GM19035 (cell line): ENCODE measurements at regions not wholly inside any gene's neighbourhood (a gene's known extent, or its start where the extent isn't known, plus 50 kb on each side); places are given as distances from the start of the nearest gene placed in this dataset.
"Not testable (repeated sequence)": the region's sequence is repeated elsewhere in the genome, so short reads cannot be mapped to it uniquely, and the experiment has no call there.

Experiments
- ATAC-seq: cut with Tn5 transposase; IDR thresholded peaks from one replicate; pipeline ENCODE4 v1.9.1; 2021; ENCODE audit not compliant: unreplicated experiment

DNA sequence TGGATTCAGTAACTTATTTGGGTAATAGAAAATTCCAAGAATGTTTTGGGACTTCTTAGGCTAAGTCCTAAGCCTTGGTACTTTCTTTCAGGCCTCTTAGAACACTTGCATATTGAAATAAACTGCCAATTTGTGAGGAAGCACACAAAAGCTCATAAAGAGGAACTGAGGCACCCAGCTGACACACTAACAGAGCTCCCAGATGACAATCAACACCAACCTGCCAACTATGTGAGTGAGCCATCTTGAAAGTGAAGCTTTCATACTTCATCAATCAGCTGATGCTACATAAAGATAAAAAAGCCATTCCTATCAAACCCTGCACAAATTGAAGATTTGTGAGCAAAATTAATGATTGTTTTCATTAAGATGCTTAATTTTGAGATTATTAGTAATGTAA is 832.5 kb upstream of the EPHA7 start:
- ATAC-seq = no peak

DNA sequence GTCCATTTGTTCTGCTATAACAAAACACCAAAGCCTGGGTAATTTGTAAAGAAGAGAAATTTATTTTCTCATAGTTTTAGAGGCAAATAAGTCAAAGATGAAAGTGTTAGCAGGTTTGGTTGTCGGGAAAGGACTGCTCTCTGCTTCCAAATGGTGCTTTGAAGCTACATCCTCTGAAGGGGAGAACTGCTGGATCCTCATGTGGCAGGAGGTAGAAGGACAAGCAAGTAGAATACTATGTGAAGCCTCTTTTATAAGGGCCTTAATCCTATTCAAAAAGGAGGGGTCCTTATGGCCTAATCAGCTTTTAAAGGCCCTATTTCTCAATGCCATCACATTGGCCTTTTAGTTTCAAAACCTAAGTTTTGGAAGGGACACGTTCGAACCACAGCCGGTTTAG is 826.0 kb upstream of the EPHA7 start:
- ATAC-seq = no peak

DNA sequence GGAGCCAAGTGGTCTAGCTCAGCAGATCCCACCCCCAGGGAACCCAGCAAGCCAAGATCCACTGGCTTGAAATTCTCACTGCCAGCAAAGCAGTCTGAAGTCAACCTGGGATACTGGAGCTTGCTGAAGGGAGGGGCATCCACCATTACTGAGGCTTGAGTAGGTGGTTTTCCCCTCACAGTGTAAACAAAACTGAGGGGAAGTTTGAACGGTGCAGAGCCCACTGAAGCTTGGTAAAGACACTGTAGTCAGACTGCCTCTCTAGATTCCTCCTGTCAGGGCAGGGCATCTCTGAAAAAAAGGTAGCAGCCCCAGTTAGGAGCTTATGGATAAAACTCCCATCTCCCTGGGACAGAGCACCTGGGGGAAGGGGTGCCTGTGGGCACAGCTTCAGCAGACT is 819.5 kb upstream of the EPHA7 start:
- no peak for ATAC-seq

DNA sequence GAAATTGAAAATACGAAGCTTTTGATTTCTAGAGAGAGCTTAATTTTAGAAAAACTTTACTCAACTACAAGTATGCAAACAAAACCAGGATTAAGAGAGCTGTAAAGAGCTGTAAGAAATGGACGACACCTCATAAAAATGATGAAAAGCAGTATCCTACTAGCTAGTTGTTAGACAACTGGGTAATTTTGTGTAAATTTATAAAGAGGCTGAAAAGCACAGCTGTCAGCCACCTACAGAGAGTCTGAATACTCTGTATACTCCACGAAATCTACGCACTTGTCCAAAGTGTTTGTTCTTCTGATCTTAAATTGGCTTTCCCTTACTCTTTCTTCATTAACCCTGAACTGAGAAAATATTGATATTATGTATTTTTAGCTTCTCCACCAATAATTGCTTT is 808.4 kb upstream of the EPHA7 start:
- no peak for ATAC-seq

DNA sequence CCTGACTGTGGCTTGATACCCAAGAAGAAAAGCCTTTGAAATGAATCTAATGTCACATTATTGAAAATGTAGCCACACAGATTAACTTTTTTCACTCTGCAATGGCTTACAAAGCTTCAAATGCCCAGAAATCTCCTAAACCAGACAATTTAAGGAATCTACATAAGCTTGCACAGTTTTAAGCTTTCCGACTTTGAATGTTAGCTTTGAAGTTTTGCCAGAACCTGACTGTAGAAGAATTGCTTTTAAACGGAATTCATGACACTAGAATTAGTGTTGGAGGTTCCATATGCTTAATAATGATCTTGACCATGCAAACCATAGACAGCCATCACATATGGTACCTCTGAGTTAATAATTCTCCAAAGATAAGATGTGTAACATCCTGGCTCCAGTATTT is 798.5 kb upstream of the EPHA7 start:
- no peak for ATAC-seq

DNA sequence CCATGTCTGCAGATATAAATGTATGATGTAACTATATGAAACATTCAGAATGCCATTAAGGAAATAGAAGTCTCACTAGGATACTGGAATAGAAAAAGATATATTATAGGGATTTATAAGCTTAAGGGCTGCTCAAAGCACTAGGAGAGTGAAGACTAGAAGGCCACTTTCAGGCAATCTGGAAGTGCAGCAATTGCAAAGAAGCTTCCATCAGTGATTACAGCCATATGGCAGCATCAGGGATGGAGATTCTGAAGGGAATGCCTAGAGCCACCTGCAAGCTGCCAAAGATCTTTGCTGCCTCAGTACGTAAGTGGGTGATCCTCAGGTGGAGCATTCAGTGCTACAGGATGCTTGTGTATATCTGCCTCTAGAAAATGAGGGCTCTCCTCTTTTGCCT is 796.2 kb upstream of the EPHA7 start:
- ATAC-seq = no peak

DNA sequence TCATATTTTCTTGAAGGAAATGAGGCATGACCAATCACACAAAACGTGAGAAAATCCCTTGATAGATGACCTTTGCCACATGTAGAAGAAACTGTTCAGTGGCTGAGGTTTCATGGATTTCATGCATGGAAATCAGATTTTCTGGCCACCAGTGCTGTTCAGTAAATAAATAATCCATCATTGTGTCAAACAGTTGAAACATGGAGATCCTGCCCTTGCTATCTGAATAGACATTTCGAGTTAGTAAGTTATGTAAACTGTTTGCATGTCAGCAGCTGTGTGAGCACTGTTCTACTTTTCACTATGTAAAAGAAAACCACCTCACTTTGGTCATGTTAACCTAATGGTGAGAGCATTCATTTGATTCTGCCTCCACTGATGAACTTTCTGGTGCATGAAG is 793.9 kb upstream of the EPHA7 start:
- ATAC-seq = no peak

DNA sequence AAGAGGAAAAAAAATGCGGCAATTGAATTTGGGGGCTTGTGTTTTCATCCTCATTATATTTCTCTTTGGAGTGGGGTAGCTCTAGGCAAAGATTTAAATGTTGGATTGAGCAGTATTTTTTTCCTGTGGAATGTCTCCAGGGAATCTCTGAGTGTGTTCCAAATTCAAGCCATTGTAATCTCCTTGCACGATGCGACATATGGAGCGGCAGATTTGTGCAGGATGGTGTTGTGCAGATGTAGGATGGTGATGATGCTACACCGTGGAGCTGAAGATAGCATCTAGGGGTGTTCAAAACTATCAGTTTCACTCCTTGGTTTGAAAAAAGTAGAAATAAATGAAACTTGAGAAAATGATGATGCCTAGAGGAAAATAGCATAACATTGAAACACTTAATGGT is 777.5 kb upstream of the EPHA7 start:
- ATAC-seq = no peak

DNA sequence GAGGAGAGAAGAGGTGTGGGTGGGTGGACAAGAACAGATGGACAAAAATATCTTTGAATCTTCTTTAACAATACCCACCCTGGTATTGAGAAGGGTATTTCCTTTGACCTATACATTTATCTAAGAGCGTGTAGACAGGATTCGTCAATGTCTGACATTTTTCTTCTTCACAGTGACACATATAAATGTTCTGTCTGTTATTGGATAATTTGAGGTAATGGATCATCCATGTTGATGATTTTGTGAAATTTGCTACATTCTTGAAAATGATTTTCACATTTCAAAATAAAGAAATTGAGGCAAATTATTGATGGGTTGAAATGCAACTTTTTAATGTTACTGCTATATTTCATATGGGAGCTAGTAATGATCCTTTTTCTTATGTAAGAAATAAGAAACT is 770.7 kb upstream of the EPHA7 start:
- no peak for ATAC-seq

DNA sequence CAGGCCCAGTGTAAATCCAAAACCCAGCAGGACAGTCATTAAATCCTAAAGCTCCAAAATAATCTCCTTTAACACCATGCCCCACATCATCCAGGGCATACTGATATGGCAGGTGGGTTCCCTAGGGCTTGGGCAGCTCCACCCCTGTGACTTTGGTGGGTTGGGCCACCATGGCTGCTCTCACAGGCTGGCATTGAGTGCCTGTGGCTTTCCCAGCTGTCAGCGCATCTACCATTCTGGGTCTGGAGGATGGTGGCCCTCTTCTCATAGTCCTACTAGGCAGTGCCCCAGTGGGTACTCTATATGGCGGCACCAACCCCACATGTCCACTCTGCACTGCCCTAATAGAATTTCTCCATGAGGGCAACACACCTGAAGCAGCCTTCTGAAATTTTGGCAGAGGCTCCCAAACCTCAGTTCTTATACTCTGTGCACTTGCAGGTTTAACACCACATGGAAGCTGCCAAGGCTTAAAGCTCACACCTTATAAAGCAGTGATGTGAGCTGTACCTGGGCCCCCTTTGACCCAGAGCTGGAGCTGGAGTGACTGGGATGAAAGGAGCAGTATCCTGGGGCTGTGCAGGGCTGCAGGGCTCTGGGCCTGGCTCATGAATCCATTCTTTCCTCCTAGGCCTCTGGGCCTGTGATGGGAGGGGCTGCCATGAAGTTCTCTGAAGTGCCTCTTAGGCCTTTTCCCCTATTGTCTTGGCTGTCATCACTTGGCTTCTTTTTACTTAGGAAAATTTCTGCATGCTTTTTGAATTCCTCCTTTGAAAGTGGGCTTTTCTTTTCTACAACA is 765.5 kb upstream of the EPHA7 start:
- no peak for ATAC-seq

DNA sequence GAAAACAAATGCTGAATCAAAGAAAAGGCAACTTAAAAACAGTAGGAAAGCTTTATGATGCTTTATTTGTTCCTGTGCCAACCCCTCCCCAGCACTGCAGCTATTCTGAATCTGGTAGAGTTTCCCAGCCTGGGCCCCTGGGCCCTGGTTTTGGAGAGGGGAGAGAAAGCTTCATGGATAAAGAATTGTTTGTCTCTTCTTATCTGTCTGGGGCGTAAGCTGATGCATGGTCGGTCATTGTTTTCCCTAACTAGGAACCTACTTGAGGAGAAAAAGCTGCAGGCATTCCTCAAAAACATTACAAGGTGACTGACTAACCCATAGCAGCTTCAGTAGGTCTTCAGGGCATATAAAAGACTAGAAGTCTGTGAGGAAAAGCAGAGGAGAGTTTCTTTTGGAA is 758.1 kb upstream of the EPHA7 start:
- ATAC-seq = no peak

DNA sequence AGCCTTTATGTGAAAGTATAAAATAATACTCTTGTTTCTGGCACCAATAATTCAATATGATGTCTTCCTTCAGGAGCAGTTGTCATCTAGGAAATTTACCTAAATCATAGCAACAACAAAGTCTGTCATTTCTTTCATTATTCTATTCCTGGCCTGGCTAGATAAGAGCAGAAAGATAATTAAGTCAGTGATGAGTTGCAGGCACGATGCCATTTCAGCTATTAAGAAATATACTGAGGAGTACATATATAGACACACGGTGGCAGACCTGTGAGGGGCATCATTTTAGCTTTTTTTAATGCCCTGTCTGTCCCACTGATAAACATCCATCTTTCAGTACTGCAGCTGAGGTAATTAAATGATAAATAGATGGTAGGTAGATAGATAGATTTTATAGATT is 756.1 kb upstream of the EPHA7 start:
- no peak for ATAC-seq

DNA sequence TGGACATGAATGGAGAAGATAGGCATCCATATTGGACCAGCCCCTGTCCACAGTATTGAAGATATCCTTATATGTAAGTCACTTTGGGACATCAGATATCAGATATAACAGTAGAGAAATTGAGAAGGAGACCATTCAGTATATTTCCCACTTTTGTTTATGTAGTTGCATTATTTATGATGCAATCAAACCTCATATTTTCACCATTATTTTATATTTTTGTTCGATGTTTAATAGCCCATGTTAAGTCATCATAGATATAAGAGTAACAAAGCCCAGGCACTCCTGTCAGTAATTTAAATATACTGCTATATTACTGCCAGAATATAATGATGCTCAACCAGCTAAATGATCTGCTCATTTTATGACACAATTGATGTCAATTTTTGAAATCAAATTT is 744.5 kb upstream of the EPHA7 start:
- no peak for ATAC-seq

DNA sequence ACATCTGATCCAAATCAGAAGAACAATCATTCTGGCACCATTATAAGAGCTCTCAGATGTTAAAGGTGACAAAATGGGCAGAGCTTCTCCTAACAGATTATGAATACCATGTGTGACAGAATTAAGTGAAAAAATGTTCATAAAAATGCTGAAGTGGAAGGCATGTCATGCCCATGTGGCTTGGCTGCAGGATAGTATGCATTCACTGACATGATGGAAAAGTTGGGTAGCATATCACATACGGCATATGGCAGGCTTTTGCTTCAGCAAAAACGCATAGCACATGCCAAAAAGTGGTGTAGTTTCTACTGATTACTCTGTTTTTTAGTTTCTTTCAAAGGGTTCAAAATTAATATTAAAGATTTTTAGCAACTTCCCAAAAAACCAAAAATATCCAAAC is 731.5 kb upstream of the EPHA7 start:
- no peak for ATAC-seq

DNA sequence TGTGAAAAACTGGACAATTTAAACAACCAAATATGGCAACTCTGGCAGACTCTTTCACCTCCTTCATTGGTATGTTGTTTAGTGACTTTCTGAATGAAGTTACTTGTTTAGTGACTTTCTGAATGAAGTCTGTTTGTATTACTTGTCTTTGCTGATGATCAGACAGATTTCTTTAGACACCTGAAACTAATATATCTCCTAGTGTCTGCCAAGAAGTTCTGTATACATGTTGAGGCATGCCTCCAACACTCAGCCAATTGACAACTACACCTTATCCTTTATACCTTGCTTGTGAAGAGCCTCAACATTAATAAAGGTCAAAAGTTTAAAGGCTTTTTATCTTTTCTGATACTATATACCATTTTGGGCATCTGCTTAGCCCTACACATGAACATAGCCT is 725.4 kb upstream of the EPHA7 start:
- no peak for ATAC-seq

DNA sequence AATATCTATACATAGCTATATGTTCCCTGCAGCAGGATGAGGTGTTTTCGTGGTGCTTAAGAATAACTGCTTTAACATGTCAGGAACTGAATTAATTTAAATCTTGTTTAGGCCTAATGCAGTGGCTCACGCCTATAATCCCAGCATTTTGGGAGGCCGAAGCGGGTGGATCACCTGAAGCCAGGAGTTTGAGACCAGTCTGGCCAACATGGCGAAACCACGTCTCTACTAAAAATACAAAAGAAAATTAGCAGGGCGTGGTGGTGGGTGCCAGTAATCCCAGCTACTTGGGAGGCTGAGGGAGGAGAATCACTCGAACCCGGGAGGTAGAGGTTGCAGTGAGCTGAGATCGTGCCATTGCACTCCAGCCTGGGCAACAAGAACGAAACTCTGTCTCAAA is 717.8 kb upstream of the EPHA7 start:
- not testable (repeated sequence) for ATAC-seq

DNA sequence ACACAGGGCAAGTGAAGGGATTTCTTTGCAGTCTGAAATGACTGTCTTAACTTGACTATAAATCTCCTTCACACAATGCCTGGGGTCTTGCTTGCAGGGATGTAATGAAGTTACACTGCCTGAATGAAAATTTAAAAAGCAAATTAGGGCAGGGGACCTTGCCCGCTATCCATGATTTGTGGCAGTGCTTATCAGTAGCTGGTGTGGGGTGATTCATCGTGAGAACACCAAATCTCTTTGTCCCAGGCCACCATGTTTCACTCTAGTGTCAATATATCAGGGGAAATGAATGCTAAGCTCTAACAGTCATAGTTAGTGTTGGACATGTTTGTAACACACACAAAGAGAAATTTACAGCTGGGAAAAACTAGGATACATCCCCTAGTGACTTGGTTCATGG is 713.7 kb upstream of the EPHA7 start:
- no peak for ATAC-seq

DNA sequence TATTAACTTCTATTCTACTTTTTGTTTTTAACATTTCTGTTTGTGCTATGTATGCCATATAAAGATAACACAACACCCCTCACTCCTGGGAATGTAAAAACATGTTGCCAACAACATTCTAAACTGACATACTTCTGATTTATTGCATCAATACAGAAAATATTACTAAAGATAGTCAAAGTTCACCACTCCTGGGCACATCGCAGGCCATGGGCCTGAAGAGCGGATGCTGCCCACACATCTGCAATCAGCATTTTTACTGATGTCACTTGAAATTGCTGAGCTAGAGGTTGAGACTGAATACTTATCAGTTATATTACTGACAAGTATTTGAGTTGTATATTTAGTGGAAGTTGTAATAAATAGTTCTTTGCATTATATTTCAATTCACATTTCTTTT is 711.9 kb upstream of the EPHA7 start:
- ATAC-seq = no peak

DNA sequence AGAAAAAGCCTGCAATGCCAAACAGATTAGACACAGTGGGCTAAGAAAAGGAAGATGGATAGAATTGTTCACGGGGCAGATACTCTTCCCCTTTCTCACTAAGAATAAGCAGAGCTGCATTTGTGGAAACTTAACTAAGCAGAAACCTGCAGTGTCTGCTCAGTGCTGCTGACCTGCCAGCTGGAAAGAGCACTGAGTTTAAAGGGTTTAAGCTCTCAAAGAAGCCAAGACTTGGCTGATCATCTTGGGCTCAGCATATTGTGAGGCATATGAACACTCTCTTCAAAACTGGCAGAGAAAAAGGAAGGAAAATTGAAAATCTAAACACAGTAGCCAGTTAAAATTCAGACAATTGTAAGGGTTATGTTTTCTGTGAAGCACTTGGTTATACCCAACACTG is 711.1 kb upstream of the EPHA7 start:
- no peak for ATAC-seq

DNA sequence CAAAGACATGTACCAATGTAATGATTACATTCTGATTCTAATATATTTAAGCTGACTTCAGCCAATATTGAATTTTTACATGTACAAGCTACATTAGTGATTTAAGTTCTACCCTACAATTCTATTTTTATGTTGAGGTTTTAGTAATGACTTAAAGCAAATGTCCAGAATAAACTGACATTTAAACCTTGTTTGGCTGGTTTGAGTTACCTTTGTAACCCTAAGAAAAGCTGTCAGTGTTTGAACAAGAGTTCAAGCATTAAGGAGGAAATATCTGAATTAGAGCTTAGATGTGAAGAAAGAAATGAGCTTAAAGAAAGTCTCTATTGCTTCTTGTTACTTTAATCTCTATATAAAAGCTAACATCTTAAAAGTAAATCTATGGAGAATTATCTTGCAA is 710.6 kb upstream of the EPHA7 start:
- ATAC-seq = no peak

DNA sequence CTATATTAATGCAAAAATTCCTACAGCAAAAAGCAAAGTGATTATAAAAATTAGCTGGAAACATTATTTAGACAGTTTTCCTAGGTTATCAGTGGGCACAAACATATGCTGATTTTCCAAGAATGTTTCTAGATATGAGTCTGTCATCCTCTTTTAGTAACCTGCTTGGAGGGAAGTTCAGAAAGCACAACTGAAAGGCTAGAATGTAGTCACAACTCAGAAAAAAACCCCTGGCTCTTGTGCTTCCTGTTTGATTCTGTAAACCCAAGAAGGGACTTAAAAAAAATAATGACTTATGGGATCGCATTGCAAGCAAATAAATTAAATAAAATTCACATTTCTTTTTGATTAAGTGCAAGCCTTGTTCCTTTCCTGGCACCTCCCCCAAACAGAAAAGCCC is 708.4 kb upstream of the EPHA7 start:
- no peak for ATAC-seq

DNA sequence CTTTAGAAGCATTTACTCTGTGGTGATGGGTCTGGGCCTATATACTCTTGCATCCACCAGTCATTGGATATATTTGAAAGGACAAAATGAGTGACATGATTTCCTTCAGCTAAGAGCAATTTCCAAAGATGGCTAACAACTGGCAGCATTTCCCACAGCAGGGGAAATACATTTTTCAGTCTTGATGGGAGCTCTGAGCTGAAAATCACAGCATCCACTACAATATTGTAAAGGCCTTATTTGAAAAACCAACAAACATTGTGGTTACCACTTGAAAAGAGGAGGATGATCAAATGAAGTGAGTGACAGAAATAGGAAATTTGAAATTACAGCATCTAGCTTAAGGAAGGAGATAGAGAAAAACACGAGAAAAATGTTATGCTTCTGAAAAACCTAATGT is 705.0 kb upstream of the EPHA7 start:
- no peak for ATAC-seq

DNA sequence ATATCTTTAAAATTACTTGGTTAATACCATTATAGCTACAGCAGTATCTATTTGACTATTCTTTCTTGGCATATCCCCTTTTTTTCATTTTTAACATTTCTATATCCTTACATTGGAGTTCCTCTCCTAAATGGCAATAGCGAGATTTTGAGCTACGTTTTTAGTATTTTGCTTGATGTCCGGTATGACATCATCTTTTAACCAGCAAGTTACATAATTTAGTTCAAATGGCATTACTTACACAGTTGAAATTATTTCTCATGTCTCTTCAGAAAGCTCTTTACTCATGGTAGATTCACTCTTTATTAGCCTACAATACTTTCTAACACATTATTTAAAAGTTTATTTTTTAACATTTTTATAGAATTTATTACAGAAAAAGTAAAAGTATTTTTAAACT is 701.7 kb upstream of the EPHA7 start:
- no peak for ATAC-seq

DNA sequence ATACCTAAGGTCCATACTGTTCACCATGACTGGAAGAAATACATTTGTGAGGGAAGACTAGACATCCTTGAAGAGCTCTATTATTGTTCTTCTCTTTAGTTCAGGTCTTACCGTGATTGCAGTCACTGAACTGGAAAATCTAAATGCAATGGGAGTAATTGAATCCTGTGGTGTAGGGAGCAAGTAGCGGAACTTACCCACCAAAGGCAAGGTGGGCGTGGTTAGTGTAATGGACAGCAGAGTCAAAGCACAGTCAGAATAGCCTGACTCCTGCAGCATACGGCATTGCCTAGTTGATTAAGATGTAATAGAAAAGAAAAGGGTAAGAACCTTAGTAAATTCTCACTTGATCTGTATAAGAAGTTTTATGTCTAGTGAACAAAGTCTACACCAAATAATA is 679.7 kb upstream of the EPHA7 start:
- ATAC-seq = no peak
